Astrocyte (in vitro differentiated cells and primary cell): ENCODE measurements at regions not wholly inside any gene's neighbourhood (a gene's known extent, or its start where the extent isn't known, plus 50 kb on each side); places are given as distances from the start of the nearest gene placed in this dataset.

Experiments used
- DNase-seq: peaks from one replicate; pipeline ENCODE4 v3.0.0-alpha.2; 2010; ENCODE audit warnings: low read depth
- FAIRE-seq: peaks from 2 replicates; lab custom pipeline; 2011; peaks lifted over from hg19 to GRCh38; lab: Jason Lieb, UNC
- H2AFZ ChIP-seq: 2 replicates; pipeline ENCODE4 v1.6.0; 2012; ENCODE audit warnings: low read depth, low read length, inconsistent platforms
- H3K27ac ChIP-seq: 2 replicates; pipeline ENCODE4 v1.5.1; 2011; ENCODE audit warnings: low read depth, low read length, inconsistent platforms
- H3K27me3 ChIP-seq: 2 replicates; pipeline ENCODE4 v1.6.0; 2011; ENCODE audit warnings: low read length, inconsistent platforms; ENCODE audit not compliant: insufficient read depth
- H3K36me3 ChIP-seq: 2 replicates; pipeline ENCODE4 v1.5.1; 2011; ENCODE audit warnings: low read length, inconsistent platforms; ENCODE audit not compliant: insufficient read depth
- H3K4me1 ChIP-seq: 2 replicates; pipeline ENCODE4 v1.5.1; 2011; ENCODE audit warnings: low read length, inconsistent platforms; ENCODE audit not compliant: insufficient read depth
- H3K4me2 ChIP-seq: 2 replicates; pipeline ENCODE4 v1.6.0; 2012; ENCODE audit warnings: low read length, inconsistent platforms
- H3K4me3 ChIP-seq: 2 replicates; pipeline ENCODE4 v1.5.1; 2011; ENCODE audit warnings: low read depth, mild to moderate bottlenecking, low read length, inconsistent platforms; ENCODE audit not compliant: insufficient read depth
- H3K79me2 ChIP-seq: 2 replicates; pipeline ENCODE4 v1.6.0; 2012; ENCODE audit warnings: mild to moderate bottlenecking, low read length, inconsistent platforms; ENCODE audit not compliant: insufficient read depth
- H3K9ac ChIP-seq: 2 replicates; pipeline ENCODE4 v1.6.0; 2012; ENCODE audit warnings: mild to moderate bottlenecking, low read length, inconsistent platforms
- H3K9me3 ChIP-seq: 2 replicates; pipeline ENCODE4 v1.5.1; 2012; ENCODE audit warnings: low read depth, mild to moderate bottlenecking, low read length, inconsistent platforms; ENCODE audit not compliant: insufficient read depth
- H4K20me1 ChIP-seq: 2 replicates; pipeline ENCODE4 v1.6.0; 2012; ENCODE audit warnings: low read length, inconsistent platforms; ENCODE audit not compliant: insufficient read depth
- H3K27ac Mint-ChIP-seq: one replicate; pipeline ENCODE4 v1.8.0; 2021; ENCODE audit warnings: mild to moderate bottlenecking, mixed read lengths; ENCODE audit not compliant: unreplicated experiment
- H3K27me3 Mint-ChIP-seq: one replicate; pipeline ENCODE4 v1.8.0; 2021; ENCODE audit warnings: low read depth, mixed read lengths; ENCODE audit not compliant: unreplicated experiment
- H3K36me3 Mint-ChIP-seq: one replicate; pipeline ENCODE4 v1.8.0; 2021; ENCODE audit warnings: low read depth, mixed read lengths; ENCODE audit not compliant: unreplicated experiment
- H3K4me1 Mint-ChIP-seq: one replicate; pipeline ENCODE4 v1.8.0; 2021; ENCODE audit warnings: low read depth, mixed read lengths; ENCODE audit not compliant: unreplicated experiment
- H3K4me3 Mint-ChIP-seq: one replicate; pipeline ENCODE4 v1.8.0; 2021; ENCODE audit warnings: mild to moderate bottlenecking, moderate library complexity, mixed read lengths; ENCODE audit not compliant: unreplicated experiment
- H3K9me3 Mint-ChIP-seq: one replicate; pipeline ENCODE4 v1.8.0; 2021; ENCODE audit warnings: mild to moderate bottlenecking, mixed read lengths; ENCODE audit not compliant: unreplicated experiment
- CTCF ChIP-seq: IDR thresholded peaks from 2 replicates; pipeline ENCODE4 v1.5.1; 2011; ENCODE audit warnings: low read depth, mild to moderate bottlenecking, inconsistent platforms, low read length, moderate library complexity; ENCODE audit not compliant: insufficient read depth
- EZH2 ChIP-seq: IDR thresholded peaks from 2 replicates; pipeline ENCODE4 v1.6.1; 2012; ENCODE audit warnings: mild to moderate bottlenecking, low read length, inconsistent platforms; ENCODE audit not compliant: insufficient read depth

GRCh38 chr16:5793556-5793955, 696.0 kb upstream of the EEF2KMT start:
- H3K9me3 Mint-ChIP-seq: no peaks in the 10 kb centered on the region
- H3K4me2 ChIP-seq: no peak overlapping the region
- no peak overlapping the region for H3K9ac ChIP-seq
- H3K4me3 Mint-ChIP-seq: no peak overlapping the region
- no peak overlapping the region for H3K27ac ChIP-seq
- H3K4me3 ChIP-seq: no peak overlapping the region
- H3K4me1 ChIP-seq: no peaks in the 10 kb centered on the region
- H3K9me3 ChIP-seq: no peaks in the 10 kb centered on the region
- no peaks in the 10 kb centered on the region for H3K36me3 Mint-ChIP-seq
- H3K4me1 Mint-ChIP-seq: no peaks in the 10 kb centered on the region
- DNase-seq (no peak), FAIRE-seq (no peak)
- no peak overlapping the region for H3K27ac Mint-ChIP-seq
- H2AFZ ChIP-seq: no peak overlapping the region
- no peaks in the 10 kb centered on the region for H3K79me2 ChIP-seq
- no peaks in the 10 kb centered on the region for H3K27me3 Mint-ChIP-seq
- H4K20me1 ChIP-seq: no peaks in the 10 kb centered on the region
- TF ChIP-seq EZH2 (no peak), CTCF (no peak)
- no peaks in the 10 kb centered on the region for H3K27me3 ChIP-seq
- H3K36me3 ChIP-seq: no peaks in the 10 kb centered on the region

- Histone ChIP-seq H3K36me3 (no peaks in the 10 kb centered on the region), H3K9ac (no peak overlapping the region), H3K9me3 (no peaks in the 10 kb centered on the region), H2AFZ (no peak overlapping the region), H3K4me3 (no peak overlapping the region), H3K4me2 (peak overlapping the region; percentile 43), H3K79me2 (no peaks in the 10 kb centered on the region), H3K4me1 (no peaks in the 10 kb centered on the region), H4K20me1 (no peaks in the 10 kb centered on the region), H3K27ac (no peak overlapping the region), H3K27me3 (no peaks in the 10 kb centered on the region)
- Mint-ChIP-seq H3K4me1 (no peaks in the 10 kb centered on the region), H3K36me3 (no peaks in the 10 kb centered on the region), H3K4me3 (no peak overlapping the region), H3K27me3 (no peaks in the 10 kb centered on the region), H3K9me3 (no peaks in the 10 kb centered on the region), H3K27ac (no peak overlapping the region)
- FAIRE-seq (no peak), DNase-seq (peak; percentile 55)
- no peak for TF ChIP-seq EZH2
- no peak for TF ChIP-seq CTCF
Observed at GRCh38 chr16:5791011-5791657, 693.5 kb upstream of the EEF2KMT start.

- H2AFZ ChIP-seq: no peak overlapping the region
- FAIRE-seq (no peak), DNase-seq (no peak)
- Mint-ChIP-seq H3K4me3 (no peak overlapping the region), H3K27ac (no peak overlapping the region), H3K36me3 (no peaks in the 10 kb centered on the region), H3K9me3 (no peaks in the 10 kb centered on the region), H3K27me3 (no peaks in the 10 kb centered on the region), H3K4me1 (no peaks in the 10 kb centered on the region)
- H3K27ac ChIP-seq: no peak overlapping the region
- H3K9me3 ChIP-seq: no peaks in the 10 kb centered on the region
- no peak overlapping the region for H3K4me3 ChIP-seq
- H3K36me3 ChIP-seq: no peaks in the 10 kb centered on the region
- no peaks in the 10 kb centered on the region for H3K27me3 ChIP-seq
- H3K4me2 ChIP-seq: peak overlapping the region; percentile 9
- H4K20me1 ChIP-seq: no peaks in the 10 kb centered on the region
- H3K4me1 ChIP-seq: no peaks in the 10 kb centered on the region
- H3K9ac ChIP-seq: no peak overlapping the region
- TF ChIP-seq EZH2 (no peak), CTCF (no peak)
- H3K79me2 ChIP-seq: no peaks in the 10 kb centered on the region
Observed at GRCh38 chr16:5790512-5790911, 692.9 kb upstream of the EEF2KMT start.
